GM18867 (cell line): ENCODE measurements at regions not wholly inside any gene's neighbourhood (a gene's known extent, or its start where the extent isn't known, plus 50 kb on each side); places are given as distances from the start of the nearest gene placed in this dataset.

Experiments
- ATAC-seq: cut with Tn5 transposase; IDR thresholded peaks from one replicate; pipeline ENCODE4 v1.9.1; 2021; ENCODE audit warnings: mild to moderate bottlenecking, moderate library complexity; ENCODE audit not compliant: unreplicated experiment

GRCh38 chr18:31213641-31214040, 51.0 kb upstream of the DSC1 start:
- no peak for ATAC-seq

- no peak for ATAC-seq
These were observed 54.6 kb upstream of the DSC1 start for GRCh38 chr18:31217038-31217849.

- ATAC-seq = no peak
These were observed 56.2 kb upstream of the DSC1 start for GRCh38 chr18:31218671-31219383.

- ATAC-seq = peak; percentile 63
These were observed 56.7 kb upstream of the DSC1 start for GRCh38 chr18:31219395-31219794.

GRCh38 chr18:31223371-31223770, 60.7 kb upstream of the DSC1 start:
- ATAC-seq = no peak

GRCh38 chr18:31225668-31226067, 63.0 kb upstream of the DSC1 start:
- ATAC-seq = no peak

GRCh38 chr18:31227497-31228229, 65.0 kb upstream of the DSC1 start:
- no peak for ATAC-seq

GRCh38 chr18:31229829-31230228, 67.2 kb upstream of the DSC1 start:
- ATAC-seq = peak; percentile 28

- peak; percentile 77 for ATAC-seq
These were observed 67.8 kb upstream of the DSC1 start for GRCh38 chr18:31230495-31230894.

- no peak for ATAC-seq
These were observed 69.4 kb upstream of the DSC1 start for GRCh38 chr18:31232013-31232412.

- no peak for ATAC-seq
These were observed 70.2 kb upstream of the DSC1 start for GRCh38 chr18:31232775-31233424.

- peak; percentile 56 for ATAC-seq
These were observed 71.1 kb upstream of the DSC1 start for GRCh38 chr18:31233621-31234275.

GRCh38 chr18:31235856-31236255, 73.2 kb upstream of the DSC1 start:
- no peak for ATAC-seq

- ATAC-seq = no peak
These were observed 74.5 kb upstream of the DSC1 start for GRCh38 chr18:31237142-31237541.

- no peak for ATAC-seq
These were observed 76.5 kb upstream of the DSG1 start for GRCh38 chr18:31241425-31241824.

GRCh38 chr18:31241900-31242409, 76.0 kb upstream of the DSG1 start:
- ATAC-seq = peak; percentile 42

- ATAC-seq = no peak
These were observed 74.0 kb upstream of the DSG1 start for GRCh38 chr18:31243740-31244512.

GRCh38 chr18:31244771-31245394, 73.1 kb upstream of the DSG1 start:
- peak; percentile 60 for ATAC-seq

GRCh38 chr18:31245820-31246219, 72.1 kb upstream of the DSG1 start:
- peak; percentile 42 for ATAC-seq
